HL-60 (cell line): ENCODE measurements at regions not wholly inside any gene's neighbourhood (a gene's known extent, or its start where the extent isn't known, plus 50 kb on each side); places are given as distances from the start of the nearest gene placed in this dataset.

ENCODE experiments used
- POLR2AphosphoS5 ChIP-seq: IDR thresholded peaks from 2 replicates; pipeline ENCODE4 v1.6.1; 2012; ENCODE audit warnings: low read depth
- TF ChIP-seq, protein P1 (sequence below): IDR thresholded peaks from one replicate; pipeline ENCODE4 v1.5.1; 2011; ENCODE audit warnings: low read length, control low read depth, inconsistent platforms; ENCODE audit not compliant: insufficient read depth

DNA sequence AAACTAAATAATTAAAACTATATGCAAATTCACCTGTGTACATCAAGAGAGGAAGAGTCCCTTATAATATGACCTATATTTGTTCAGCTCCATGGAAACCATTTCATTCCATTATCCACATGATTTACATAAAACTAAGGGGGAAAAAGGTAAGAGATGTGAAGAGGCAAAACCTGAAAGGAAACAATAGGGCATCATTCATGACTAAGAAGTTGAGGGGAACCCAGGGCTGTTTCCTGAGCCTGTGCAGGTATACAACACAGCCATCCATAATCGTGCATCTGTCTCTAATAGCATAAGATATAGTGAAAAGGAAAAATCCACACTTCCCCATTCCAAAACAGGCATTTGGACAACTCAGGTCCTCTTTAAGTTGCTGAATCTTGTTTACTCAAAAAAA lies 151.3 kb downstream of the NR4A2 start:
- TF ChIP-seq, protein P1, sequence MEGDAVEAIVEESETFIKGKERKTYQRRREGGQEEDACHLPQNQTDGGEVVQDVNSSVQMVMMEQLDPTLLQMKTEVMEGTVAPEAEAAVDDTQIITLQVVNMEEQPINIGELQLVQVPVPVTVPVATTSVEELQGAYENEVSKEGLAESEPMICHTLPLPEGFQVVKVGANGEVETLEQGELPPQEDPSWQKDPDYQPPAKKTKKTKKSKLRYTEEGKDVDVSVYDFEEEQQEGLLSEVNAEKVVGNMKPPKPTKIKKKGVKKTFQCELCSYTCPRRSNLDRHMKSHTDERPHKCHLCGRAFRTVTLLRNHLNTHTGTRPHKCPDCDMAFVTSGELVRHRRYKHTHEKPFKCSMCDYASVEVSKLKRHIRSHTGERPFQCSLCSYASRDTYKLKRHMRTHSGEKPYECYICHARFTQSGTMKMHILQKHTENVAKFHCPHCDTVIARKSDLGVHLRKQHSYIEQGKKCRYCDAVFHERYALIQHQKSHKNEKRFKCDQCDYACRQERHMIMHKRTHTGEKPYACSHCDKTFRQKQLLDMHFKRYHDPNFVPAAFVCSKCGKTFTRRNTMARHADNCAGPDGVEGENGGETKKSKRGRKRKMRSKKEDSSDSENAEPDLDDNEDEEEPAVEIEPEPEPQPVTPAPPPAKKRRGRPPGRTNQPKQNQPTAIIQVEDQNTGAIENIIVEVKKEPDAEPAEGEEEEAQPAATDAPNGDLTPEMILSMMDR = no peak
- no peak for TF ChIP-seq POLR2AphosphoS5
